A549 (cell line): ENCODE measurements at regions not wholly inside any gene's neighbourhood (a gene's known extent, or its start where the extent isn't known, plus 50 kb on each side); places are given as distances from the start of the nearest gene placed in this dataset.

Source experiments
- EP300 ChIP-seq, 2 experiments: fragments of >200 bp; sonication (Bioruptor Twin); formaldehyde crosslinking; IDR thresholded peaks; 2 replicates in 1 of 2; 3 replicates in 1 of 2; pipeline ENCODE4 v1.6.1; 2016 to 2017
- ESRRA ChIP-seq: fragments of 150-350 bp; IDR thresholded peaks from 2 replicates; pipeline ENCODE4 v1.6.1; 2014; ENCODE audit warnings: mild to moderate bottlenecking, low read length, borderline replicate concordance
- JUN ChIP-seq, 2 experiments: fragments of >200 bp; sonication (Bioruptor Twin); formaldehyde crosslinking; IDR thresholded peaks; 2 replicates in 1 of 2; 3 replicates in 1 of 2; pipeline ENCODE4 v1.6.1; 2016 to 2017
- POLR2A ChIP-seq: IDR thresholded peaks from 2 replicates; pipeline ENCODE4 v1.6.1; 2012; ENCODE audit warnings: mild to moderate bottlenecking, low read length
- ZNF302 ChIP-seq: fragments of 250-450 bp; sonication (Bioruptor Pico); IDR thresholded peaks from 2 replicates; pipeline ENCODE4 v1.9.0; 2021; ENCODE audit warnings: inconsistent platforms, mild to moderate bottlenecking, moderate library complexity
- TF ChIP-seq, protein P1 (sequence below): fragments of >200 bp; sonication (Bioruptor Twin); formaldehyde crosslinking; IDR thresholded peaks from 3 replicates; pipeline ENCODE4 v1.5.1; 2016

DNA sequence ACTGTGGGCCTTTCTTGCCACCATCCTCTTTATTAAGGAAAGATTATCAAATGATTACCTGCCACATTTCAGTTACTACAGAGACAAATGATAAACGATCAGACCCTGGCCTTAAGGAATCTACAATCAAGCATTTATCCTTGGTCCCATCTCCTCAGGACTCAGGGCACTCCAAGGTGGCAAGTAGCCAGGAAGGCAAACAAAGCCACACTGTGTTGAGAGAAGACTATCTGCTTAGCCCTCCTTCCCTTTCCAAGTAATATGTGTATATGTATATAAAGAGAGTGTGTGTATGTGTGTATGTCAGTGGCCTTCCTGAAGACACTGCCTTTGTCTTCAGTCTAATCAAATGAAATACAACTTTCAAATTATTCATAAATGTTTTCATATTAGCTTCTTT lies 490.1 kb upstream of the ATP11B start:
- TF ChIP-seq ZNF302 (CRISPR knock-in tag) (no peak), JUN (IDR thresholded peaks at IDR 0.05) (no peak), POLR2A (no peak), ESRRA (no peak), EP300 (IDR thresholded peaks at IDR 0.05) (no peak)
- TF ChIP-seq, protein P1, sequence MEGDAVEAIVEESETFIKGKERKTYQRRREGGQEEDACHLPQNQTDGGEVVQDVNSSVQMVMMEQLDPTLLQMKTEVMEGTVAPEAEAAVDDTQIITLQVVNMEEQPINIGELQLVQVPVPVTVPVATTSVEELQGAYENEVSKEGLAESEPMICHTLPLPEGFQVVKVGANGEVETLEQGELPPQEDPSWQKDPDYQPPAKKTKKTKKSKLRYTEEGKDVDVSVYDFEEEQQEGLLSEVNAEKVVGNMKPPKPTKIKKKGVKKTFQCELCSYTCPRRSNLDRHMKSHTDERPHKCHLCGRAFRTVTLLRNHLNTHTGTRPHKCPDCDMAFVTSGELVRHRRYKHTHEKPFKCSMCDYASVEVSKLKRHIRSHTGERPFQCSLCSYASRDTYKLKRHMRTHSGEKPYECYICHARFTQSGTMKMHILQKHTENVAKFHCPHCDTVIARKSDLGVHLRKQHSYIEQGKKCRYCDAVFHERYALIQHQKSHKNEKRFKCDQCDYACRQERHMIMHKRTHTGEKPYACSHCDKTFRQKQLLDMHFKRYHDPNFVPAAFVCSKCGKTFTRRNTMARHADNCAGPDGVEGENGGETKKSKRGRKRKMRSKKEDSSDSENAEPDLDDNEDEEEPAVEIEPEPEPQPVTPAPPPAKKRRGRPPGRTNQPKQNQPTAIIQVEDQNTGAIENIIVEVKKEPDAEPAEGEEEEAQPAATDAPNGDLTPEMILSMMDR, result no peak
